GM12892 (cell line): ENCODE measurements at regions not wholly inside any gene's neighbourhood (a gene's known extent, or its start where the extent isn't known, plus 50 kb on each side); places are given as distances from the start of the nearest gene placed in this dataset.

Source experiments
- POLR2A ChIP-seq: IDR thresholded peaks from 2 replicates; pipeline ENCODE4 v1.6.1; 2011; ENCODE audit warnings: low read depth, low read length, control low read depth
- POLR2AphosphoS5 ChIP-seq: IDR thresholded peaks from 2 replicates; pipeline ENCODE4 v1.6.1; 2011; ENCODE audit warnings: low read depth, low read length, control low read depth

DNA sequence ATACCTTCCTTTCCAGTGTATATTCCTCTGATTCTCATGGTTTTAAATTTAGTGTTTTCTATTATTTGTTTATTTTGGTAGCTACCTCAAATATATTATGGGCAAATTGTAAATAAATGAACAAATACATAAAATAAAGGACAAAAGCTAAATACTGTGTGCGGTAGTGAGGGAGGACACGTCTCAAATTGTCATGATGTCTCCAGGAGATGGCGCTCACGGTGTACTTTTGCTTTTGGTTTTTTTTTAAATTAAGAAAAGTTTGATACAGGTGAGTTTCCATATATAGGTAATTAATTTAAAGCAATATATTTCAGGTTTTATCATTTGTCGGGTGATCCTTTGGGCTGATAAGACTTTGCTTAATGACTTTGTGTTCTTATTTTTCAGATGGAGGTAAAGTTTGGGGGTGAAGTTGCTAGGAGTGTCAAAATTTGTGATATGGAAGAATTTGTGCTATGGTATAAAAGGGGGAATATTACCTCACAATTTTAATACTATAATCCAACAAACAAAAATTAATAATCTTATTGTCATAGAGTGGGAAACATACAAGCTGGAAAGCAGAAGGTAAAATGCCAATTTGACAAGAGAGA lies 68.4 kb upstream of the TMEM229A start:
- TF ChIP-seq POLR2A (no peak), POLR2AphosphoS5 (no peak)
